Bronchial epithelial cell (primary cell): ENCODE measurements at regions not wholly inside any gene's neighbourhood (a gene's known extent, or its start where the extent isn't known, plus 50 kb on each side); places are given as distances from the start of the nearest gene placed in this dataset.
"Not testable (repeated sequence)": the region's sequence is repeated elsewhere in the genome, so short reads cannot be mapped to it uniquely, and the experiment has no call there.

Experiments
- DNase-seq: peaks from one replicate; pipeline ENCODE4 v3.0.0-alpha.2; 2010; ENCODE audit warnings: low read depth
- FAIRE-seq: peaks from 2 replicates; lab custom pipeline; 2011; peaks lifted over from hg19 to GRCh38; lab: Jason Lieb, UNC
- H3K27me3 ChIP-seq: 2 replicates; pipeline ENCODE4 v1.5.1; 2011; ENCODE audit warnings: low read length; ENCODE audit not compliant: control insufficient read depth, insufficient read depth
- H3K36me3 ChIP-seq: 2 replicates; pipeline ENCODE4 v1.5.1; 2011; ENCODE audit warnings: low read length; ENCODE audit not compliant: control insufficient read depth, insufficient read depth
- H3K4me3 ChIP-seq: 2 replicates; pipeline ENCODE4 v1.5.1; 2011; ENCODE audit warnings: mild to moderate bottlenecking, low read depth, low read length, control low read depth
- TF ChIP-seq, protein P1 (sequence below): IDR thresholded peaks from 2 replicates; pipeline ENCODE4 v1.5.1; 2011; ENCODE audit warnings: mild to moderate bottlenecking, moderate library complexity, low read length, control low read depth, inconsistent platforms; ENCODE audit not compliant: insufficient read depth, severe bottlenecking

DNA sequence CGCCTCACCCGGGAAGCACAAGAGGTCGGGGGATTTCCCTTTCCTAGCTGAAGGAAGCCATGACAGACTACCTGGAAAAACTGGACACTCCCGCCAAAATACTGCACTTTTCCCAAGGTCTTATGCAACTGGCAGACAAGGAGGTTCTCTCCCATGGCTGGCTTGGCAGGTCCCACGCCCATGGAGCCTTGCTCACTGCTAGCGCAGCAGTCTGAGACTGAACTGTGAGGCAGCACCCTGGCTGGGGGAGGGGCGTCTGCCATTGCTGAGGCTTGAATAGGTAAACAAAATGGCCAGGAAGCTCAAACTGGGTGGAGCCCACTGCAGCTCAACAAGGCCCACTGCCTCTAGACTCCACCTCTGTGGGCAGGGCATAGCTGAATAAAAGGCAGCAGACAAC, 92.1 kb downstream of the C4BPA start:
- not testable (repeated sequence) for FAIRE-seq, H3K4me3 ChIP-seq, H3K27me3 ChIP-seq, H3K36me3 ChIP-seq
- DNase-seq, result peak; percentile 26

DNA sequence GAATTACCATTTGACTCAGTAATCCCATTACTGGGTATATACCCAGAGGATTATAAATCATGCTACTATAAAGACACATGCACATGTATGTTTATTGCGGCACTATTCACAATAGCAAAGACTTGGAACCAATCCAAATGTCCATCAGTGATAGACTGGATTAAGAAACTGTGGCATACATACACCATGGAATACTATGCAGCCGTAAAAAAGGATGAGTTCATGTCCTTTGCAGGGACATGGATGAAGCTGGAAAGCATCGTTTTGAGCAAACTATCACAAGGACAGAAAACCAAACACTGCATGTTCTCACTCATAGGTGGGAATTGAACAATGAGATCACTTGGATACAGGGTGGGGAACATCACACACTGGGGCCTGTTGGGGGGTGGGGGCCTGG, 97.5 kb downstream of the C4BPA start:
- not testable (repeated sequence) for H3K27me3 ChIP-seq, H3K36me3 ChIP-seq, FAIRE-seq, H3K4me3 ChIP-seq, DNase-seq

DNA sequence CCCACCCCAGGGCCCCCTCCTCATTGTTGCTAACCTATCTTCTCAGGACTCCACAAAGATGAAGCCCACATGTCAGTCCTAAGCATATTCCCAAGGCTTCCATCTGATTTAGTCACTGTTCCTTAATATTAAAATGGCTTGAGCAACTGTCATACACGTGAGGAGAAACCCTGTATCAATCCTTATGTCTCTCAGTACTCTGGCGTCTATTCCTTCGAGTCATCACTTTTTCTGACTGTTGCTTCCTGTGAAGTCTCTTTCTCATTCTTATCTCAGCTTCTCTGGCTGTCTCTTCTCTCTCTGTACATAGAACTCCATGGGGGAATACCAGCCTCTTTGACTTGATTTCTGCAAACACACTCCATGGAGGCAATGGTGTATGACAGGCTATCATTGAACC, 98.4 kb downstream of the C4BPA start:
- H3K4me3 ChIP-seq, result no peak overlapping the region
- FAIRE-seq (no peak), DNase-seq (no peak)
- TF ChIP-seq, protein P1, sequence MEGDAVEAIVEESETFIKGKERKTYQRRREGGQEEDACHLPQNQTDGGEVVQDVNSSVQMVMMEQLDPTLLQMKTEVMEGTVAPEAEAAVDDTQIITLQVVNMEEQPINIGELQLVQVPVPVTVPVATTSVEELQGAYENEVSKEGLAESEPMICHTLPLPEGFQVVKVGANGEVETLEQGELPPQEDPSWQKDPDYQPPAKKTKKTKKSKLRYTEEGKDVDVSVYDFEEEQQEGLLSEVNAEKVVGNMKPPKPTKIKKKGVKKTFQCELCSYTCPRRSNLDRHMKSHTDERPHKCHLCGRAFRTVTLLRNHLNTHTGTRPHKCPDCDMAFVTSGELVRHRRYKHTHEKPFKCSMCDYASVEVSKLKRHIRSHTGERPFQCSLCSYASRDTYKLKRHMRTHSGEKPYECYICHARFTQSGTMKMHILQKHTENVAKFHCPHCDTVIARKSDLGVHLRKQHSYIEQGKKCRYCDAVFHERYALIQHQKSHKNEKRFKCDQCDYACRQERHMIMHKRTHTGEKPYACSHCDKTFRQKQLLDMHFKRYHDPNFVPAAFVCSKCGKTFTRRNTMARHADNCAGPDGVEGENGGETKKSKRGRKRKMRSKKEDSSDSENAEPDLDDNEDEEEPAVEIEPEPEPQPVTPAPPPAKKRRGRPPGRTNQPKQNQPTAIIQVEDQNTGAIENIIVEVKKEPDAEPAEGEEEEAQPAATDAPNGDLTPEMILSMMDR, result no peak
- H3K36me3 ChIP-seq, result no peaks in the 10 kb centered on the region
- H3K27me3 ChIP-seq, result no peaks in the 10 kb centered on the region

DNA sequence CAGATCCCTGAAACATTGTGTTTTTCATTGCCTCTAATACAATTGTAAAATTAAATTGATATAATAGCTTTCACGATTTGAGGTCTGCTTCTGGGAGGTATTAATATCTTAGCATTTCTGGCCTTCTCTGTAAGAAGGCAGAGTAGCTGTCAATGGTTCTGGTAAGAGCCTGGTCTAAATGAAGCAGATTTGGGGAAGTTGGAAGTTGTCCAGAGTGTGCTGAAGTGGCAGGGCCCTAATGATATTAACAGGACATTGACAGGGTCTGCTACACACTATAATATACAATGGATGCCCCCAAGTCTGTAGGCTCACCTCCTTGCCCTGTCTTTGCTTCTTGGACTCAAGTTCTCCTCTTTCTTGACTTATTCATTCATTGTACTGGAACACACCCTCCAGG, 99.5 kb downstream of the C4BPA start:
- Histone ChIP-seq H3K4me3 (no peak overlapping the region), H3K27me3 (no peaks in the 10 kb centered on the region), H3K36me3 (no peaks in the 10 kb centered on the region)
- no peak for FAIRE-seq
- TF ChIP-seq, protein P1, result no peak
- DNase-seq, result no peak

DNA sequence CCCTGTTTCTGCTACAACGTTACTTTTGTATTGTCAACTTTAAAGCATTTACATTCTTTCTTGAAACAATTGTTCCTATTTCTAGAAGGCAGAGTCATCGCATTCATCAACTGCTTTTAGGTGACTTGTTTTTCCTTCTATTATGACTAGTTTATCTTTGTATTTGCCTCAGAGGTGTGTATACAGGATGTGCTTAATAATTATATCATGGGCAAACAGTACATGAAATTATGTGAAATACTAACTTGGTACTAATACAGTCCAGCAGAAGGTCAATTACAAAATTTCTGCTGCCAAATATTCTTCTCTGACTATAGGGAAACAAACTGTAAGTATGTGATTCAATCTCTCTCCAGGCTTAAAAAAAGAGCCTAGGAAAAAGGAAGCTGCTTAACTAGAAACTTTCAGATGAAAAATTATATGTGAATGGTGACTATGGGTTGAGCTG, 101.6 kb downstream of the C4BPA start:
- FAIRE-seq (no peak), DNase-seq (no peak)
- Histone ChIP-seq H3K4me3 (no peak overlapping the region), H3K36me3 (no peaks in the 10 kb centered on the region), H3K27me3 (no peaks in the 10 kb centered on the region)
- TF ChIP-seq, protein P1, result no peak

DNA sequence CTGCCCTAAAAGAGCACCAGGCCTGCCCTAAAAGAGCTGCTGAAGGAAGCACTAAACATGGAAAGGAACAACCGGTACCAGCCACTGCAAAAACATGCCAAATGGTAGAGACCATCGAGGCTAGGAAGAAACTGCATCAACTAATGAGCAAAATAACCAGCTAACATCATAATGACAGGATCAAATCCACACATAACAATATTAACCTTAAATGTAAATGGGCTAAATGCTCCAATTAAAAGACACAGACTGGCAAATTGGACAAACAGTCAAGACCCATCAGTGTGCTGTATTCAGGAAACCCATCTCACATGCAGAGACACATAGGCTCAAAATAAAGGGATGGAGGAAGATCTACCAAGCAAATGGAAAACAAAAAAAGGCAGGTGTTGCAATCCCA, 104.7 kb downstream of the C4BPA start:
- not testable (repeated sequence) for H3K4me3 ChIP-seq, FAIRE-seq, DNase-seq, H3K27me3 ChIP-seq, H3K36me3 ChIP-seq

DNA sequence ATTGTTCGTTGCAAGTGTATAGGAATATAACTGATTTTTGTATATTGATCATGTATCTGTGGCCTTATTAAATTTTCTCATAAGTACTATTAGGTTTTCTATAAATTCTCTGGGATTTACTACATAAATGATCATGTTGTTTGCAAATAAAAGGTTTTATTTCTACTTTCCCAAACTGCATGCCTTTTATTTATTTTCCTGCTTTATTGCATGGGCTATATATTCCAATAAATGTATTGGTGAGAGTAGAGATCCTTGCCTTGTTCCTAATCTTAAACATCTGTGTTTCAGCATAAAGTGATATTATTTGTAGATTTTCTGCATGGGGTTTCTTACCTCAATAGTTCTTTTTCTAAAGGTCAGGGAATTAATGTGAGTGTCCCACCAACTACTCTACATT, 107.0 kb upstream of the CD55 start:
- DNase-seq (no peak), FAIRE-seq (no peak)
- H3K36me3 ChIP-seq, result no peaks in the 10 kb centered on the region
- H3K4me3 ChIP-seq, result no peak overlapping the region
- TF ChIP-seq, protein P1, result no peak
- no peaks in the 10 kb centered on the region for H3K27me3 ChIP-seq
